Esophagus squamous epithelium (tissue), 5 donors: ENCODE measurements at regions not wholly inside any gene's neighbourhood (a gene's known extent, or its start where the extent isn't known, plus 50 kb on each side); places are given as distances from the start of the nearest gene placed in this dataset.
"Not testable (repeated sequence)": the region's sequence is repeated elsewhere in the genome, so short reads cannot be mapped to it uniquely, and the experiment has no call there.

Source experiments
- DNase-seq: peaks from one replicate; lab custom pipeline; 2025; lab: John Stamatoyannopoulos, UW
- H3K27ac ChIP-seq, 4 donors: fragments of 200-600 bp; sonication (generic); one replicate each; pipeline ENCODE4 v1.5.1; 2016 to 2019; ENCODE audit warnings: mild to moderate bottlenecking in 1 of 4
- H3K27me3 ChIP-seq, 4 donors: fragments of 200-600 bp; sonication (generic); 1 replicate in 3 of 4; 2 replicates in 1 of 4; pipeline versions ENCODE4 v1.5.1 to v1.6.0; 2017 to 2021; ENCODE audit warnings: antibody characterized with exemption in 1 of 4
- H3K36me3 ChIP-seq, 3 donors: fragments of 200-600 bp; sonication (generic); one replicate each; pipeline ENCODE4 v1.5.1; 2016 to 2019
- H3K4me1 ChIP-seq, 3 donors: fragments of 200-600 bp; sonication (generic); one replicate each; pipeline ENCODE4 v1.5.1; 2017 to 2019
- H3K4me3 ChIP-seq, 4 donors: fragments of 200-600 bp; sonication (generic); 1 replicate in 3 of 4; 2 replicates in 1 of 4; pipeline ENCODE4 v1.5.1; 2016 to 2019; ENCODE audit warnings: mild to moderate bottlenecking in 2 of 4, moderate library complexity in 1 of 4
- H3K9me3 ChIP-seq, 3 donors: fragments of 200-600 bp; sonication (generic); one replicate each; pipeline ENCODE4 v1.5.1; 2016 to 2019
- POLR2A ChIP-seq, 4 donors: fragments of 450-650 bp; IDR thresholded peaks; one replicate each; pipeline ENCODE4 v1.6.1; 2017; ENCODE audit warnings: antibody characterized with exemption in 4 of 4, mild to moderate bottlenecking in 4 of 4, moderate library complexity in 3 of 4
- WGBS, 2 donors: methylation state at CpG; one replicate each; pipeline ENCODE4 v1.1.5; 2018; 5-methylcytosine and 5-hydroxymethylcytosine counted together
- intact Hi-C: fragments of 100-400 bp; cut with DNase I; formaldehyde crosslinking; loops from one replicate; pipeline ENCODE4 v1.15.0; 2022
- TF ChIP-seq, protein P1 (sequence below), 6 experiments: fragments of 450-650 bp in 4 of 6; fragments of 200-600 bp in 2 of 6; sonication (generic) in 2 of 6; IDR thresholded peaks; one replicate each; pipeline ENCODE4 v1.5.1; 2016 to 2019; ENCODE audit warnings: antibody characterized with exemption in 6 of 6, mild to moderate bottlenecking in 4 of 6, moderate library complexity in 4 of 6
- donor health status: DM: yes; HTN: yes; CAD: no.

DNA sequence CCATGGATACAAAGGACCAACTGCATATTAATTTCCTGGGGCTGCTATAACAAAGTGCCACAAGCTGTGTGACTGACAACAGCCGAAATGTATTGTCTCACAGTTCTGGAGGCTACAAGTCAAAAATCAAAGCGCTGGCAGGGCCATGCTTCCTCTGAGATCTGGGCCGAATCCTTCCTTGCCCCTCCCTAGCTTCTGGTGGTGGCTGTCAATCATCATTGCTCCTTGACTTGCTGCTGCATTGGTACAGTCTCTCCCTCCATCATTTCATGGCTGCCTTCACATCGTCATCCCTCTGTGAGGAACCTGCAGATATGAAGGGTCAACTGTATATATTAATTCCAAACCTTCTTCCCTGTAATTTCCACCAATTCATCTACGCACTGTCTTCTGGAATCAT lies 118.3 kb downstream of the EXOC5 start:
- no peak overlapping the region for H3K27ac ChIP-seq
- no peak for DNase-seq
- TF ChIP-seq, protein P1, sequence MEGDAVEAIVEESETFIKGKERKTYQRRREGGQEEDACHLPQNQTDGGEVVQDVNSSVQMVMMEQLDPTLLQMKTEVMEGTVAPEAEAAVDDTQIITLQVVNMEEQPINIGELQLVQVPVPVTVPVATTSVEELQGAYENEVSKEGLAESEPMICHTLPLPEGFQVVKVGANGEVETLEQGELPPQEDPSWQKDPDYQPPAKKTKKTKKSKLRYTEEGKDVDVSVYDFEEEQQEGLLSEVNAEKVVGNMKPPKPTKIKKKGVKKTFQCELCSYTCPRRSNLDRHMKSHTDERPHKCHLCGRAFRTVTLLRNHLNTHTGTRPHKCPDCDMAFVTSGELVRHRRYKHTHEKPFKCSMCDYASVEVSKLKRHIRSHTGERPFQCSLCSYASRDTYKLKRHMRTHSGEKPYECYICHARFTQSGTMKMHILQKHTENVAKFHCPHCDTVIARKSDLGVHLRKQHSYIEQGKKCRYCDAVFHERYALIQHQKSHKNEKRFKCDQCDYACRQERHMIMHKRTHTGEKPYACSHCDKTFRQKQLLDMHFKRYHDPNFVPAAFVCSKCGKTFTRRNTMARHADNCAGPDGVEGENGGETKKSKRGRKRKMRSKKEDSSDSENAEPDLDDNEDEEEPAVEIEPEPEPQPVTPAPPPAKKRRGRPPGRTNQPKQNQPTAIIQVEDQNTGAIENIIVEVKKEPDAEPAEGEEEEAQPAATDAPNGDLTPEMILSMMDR (IDR thresholded peaks at IDR 0.05) = no peak
- no peak for TF ChIP-seq POLR2A (IDR thresholded peaks at IDR 0.05)
- WGBS, 2 donors = 78 to 92% methylated on average over 4 to 5 of the region's 5 CpGs
- H3K9me3 ChIP-seq = no peaks in the 10 kb centered on the region
- intact Hi-C loops = no loop called here
- H3K27me3 ChIP-seq = no peaks in the 10 kb centered on the region
- H3K4me3 ChIP-seq = no peak overlapping the region
- no peaks in the 10 kb centered on the region for H3K4me1 ChIP-seq
- H3K36me3 ChIP-seq = no peaks in the 10 kb centered on the region

DNA sequence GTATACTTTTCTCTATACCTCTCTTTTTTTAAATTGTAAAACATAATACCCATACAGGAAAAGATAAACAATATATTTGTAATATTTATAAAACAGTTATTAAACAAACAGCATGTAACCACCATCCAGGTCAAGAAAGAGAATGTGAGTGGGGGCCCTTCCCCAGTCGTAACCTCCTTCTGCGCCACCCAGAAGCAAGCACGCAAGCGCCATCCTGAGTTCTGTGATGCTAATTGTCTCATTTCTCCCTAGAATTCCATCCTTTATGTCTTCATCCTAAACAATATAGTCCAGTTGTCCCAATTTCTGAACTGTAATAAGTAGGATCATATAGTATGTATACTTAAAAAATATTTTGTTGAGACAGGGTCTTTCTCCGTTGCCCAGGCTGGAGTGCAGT lies 129.5 kb downstream of the EXOC5 start:
- TF ChIP-seq, protein P1 (IDR thresholded peaks at IDR 0.05) = no peak
- TF ChIP-seq POLR2A (IDR thresholded peaks at IDR 0.05) = no peak
- Histone ChIP-seq H3K9me3 (no peaks in the 10 kb centered on the region), H3K27me3 (peaks cover 0 to 4% (median 0%) of the 10 kb centered on the region in 4 donors), H3K4me3 (no peak overlapping the region), H3K27ac (no peak overlapping the region), H3K36me3 (no peaks in the 10 kb centered on the region), H3K4me1 (no peaks in the 10 kb centered on the region)
- intact Hi-C loops = no loop called here
- WGBS, 2 donors = 85 to 89% methylated on average over 5 of the region's 5 CpGs
- no peak for DNase-seq

DNA sequence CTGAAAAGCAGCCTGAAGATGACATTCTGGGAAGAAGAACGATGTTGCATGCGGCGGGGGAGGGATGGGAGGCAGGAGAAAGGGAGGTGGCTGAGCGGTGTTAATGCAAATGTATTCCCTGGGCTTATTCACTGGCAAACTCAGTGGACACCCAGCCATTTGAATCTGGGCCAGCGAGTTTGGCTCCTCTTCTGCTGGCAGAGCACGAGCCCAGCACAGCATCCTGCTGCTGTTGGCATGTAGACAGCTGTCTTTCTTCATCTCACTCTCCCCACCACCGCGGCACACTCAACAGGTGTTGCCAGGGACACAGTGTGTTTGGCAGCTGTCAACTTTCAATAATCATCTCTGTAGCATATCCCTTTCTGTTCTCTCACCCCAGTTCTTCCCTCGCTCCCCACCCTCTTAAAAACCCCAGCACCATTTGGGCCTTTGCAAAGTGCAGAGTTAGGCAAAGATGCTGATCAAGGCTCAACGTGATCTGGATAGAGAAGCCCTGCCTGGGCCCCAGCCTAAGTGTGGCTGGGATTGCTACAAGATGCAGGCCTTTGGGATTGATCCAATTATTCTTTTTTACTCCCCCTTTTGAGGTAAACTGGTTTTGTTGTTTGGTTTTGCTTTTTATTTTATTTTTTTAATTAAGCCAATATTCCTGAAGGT lies 131.9 kb downstream of the EXOC5 start:
- H3K27ac ChIP-seq = no peak overlapping the region
- no peaks in the 10 kb centered on the region for H3K36me3 ChIP-seq
- no peak for DNase-seq
- H3K27me3 ChIP-seq = peaks cover 0 to 4% (median 0%) of the 10 kb centered on the region in 4 donors
- intact Hi-C loops = no loop called here
- no peak for TF ChIP-seq POLR2A (IDR thresholded peaks at IDR 0.05)
- TF ChIP-seq, protein P1 (IDR thresholded peaks at IDR 0.05) = no peak
- H3K4me3 ChIP-seq = no peak overlapping the region
- H3K4me1 ChIP-seq = no peaks in the 10 kb centered on the region
- WGBS, 2 donors = 20 to 30% methylated on average over 10 of the region's 10 CpGs
- H3K9me3 ChIP-seq = no peaks in the 10 kb centered on the region

DNA sequence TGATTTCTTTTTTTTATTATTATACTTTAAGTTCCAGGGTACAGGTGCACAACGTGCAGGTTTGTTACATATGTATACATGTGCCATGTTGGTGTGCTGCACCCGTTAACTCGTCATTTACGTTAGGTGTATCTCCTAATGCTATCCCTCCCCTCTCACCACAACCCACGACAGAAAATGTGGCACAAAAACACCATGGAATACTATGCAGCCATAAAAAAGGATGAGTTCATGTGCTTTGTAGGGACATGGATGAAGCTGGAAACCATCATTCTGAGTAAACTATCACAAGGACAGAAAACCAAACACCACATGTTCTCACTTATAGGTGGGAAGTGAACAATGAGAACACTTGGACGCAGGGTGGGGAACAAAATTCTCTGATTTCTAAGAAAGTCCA lies 140.9 kb downstream of the EXOC5 start:
- H3K27me3 ChIP-seq = peaks cover 0 to 12% (median 0%) of the 10 kb centered on the region in 4 donors
- H3K27ac ChIP-seq, H3K9me3 ChIP-seq, intact Hi-C loops, H3K4me1 ChIP-seq, DNase-seq, H3K4me3 ChIP-seq, H3K36me3 ChIP-seq: not testable (repeated sequence)
- 78 to 82% methylated on average over 6 of the region's 6 CpGs for WGBS, 2 donors

DNA sequence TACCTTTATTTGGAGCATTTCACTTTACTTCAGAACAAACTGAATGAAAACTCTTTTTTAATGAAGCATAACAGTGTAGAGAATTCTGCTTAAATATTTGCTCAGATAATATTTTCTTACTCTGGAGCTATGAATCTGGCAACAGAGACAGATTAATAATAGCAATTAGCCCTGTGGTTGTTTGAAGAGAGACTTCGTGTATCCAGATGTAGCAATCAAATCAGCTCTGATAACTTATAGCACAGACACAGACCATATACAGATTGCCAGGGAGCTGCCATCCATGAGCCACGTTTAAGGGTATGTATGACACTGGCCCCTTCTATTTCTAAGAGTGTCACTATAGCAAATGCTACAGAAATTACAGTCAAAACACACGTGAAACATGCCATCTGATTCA lies 146.6 kb downstream of the EXOC5 start:
- Histone ChIP-seq H3K4me1 (no peaks in the 10 kb centered on the region), H3K4me3 (no peak overlapping the region), H3K36me3 (no peaks in the 10 kb centered on the region), H3K9me3 (no peaks in the 10 kb centered on the region), H3K27me3 (peaks cover 0 to 12% (median 0%) of the 10 kb centered on the region in 4 donors), H3K27ac (no peak overlapping the region)
- WGBS, 2 donors = 31 to 42% methylated on average over 3 of the region's 3 CpGs
- DNase-seq = no peak
- intact Hi-C loops = no loop called here
- TF ChIP-seq POLR2A (IDR thresholded peaks at IDR 0.05) = no peak
- TF ChIP-seq, protein P1 (IDR thresholded peaks at IDR 0.05) = no peak

DNA sequence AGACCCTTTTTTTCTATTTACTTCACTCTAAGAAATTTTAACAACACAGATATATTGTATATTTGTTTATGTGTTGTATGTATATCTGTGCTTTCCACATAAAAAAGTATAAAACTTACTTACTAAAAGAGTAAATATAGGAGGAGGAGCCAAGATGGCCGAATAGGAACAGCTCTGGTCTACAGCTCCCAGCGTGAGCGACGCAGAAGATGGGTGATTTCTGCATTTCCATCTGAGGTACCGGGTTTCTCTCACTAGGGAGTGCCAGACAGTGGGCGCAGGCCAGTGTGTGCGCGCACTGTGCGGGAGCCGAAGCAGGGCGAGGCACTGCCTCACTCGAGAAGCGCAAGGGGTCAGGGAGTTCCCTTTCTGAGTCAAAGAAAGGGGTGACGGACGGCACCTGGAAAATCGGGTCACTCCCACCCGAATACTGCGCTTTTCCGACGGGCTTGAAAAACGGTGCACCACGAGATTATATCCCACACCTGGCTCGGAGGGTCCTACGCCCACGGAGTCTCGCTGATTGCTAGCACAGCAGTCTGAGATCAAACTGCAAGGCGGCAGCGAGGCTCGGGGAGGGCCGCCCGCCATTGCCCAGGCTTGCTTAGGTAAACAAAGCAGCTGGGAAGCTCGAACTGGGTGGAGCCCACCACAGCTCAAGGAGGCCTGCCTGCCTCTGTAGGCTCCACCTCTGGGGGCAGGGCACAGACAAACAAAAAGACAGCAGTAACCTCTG lies 156.5 kb downstream of the EXOC5 start:
- H3K9me3 ChIP-seq = peaks cover 0 to 11% (median 5%) of the 10 kb centered on the region in 3 donors
- DNase-seq, H3K27me3 ChIP-seq, intact Hi-C loops, H3K4me1 ChIP-seq, H3K36me3 ChIP-seq: not testable (repeated sequence)
- H3K27ac ChIP-seq = peak overlapping the region in 3 of 4 donors; percentile 25 to 58 (median 46)
- 32 to 70% methylated on average over 4 to 26 of the region's 32 CpGs for WGBS, 2 donors
- H3K4me3 ChIP-seq = peak overlapping the region; percentile 15 to 51 (median 34)

DNA sequence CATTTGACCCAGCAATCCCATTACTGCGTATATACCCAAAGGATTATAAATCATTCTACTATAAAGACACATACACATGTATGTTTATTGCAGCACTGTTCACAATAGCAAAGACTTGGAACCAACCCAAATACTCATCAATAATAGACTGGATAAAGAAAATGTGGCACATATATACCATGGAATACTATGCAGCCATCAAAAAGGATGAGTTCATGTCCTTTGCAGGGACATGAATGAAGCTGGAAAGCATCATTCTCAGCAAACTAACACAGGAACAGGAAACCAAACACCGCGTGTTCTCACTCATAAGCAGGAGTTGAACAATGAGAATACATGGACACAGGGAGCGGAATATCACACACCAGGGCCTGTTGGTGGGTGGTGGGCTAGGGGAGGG lies 158.3 kb downstream of the EXOC5 start:
- H3K27ac ChIP-seq, H3K4me1 ChIP-seq, H3K4me3 ChIP-seq, H3K27me3 ChIP-seq, DNase-seq, intact Hi-C loops, H3K36me3 ChIP-seq: not testable (repeated sequence)
- WGBS, 2 donors = 94 to 98% methylated on average over 4 of the region's 4 CpGs
- H3K9me3 ChIP-seq = peaks cover 0 to 11% (median 5%) of the 10 kb centered on the region in 3 donors
